GM10266 (cell line): ENCODE measurements at regions not wholly inside any gene's neighbourhood (a gene's known extent, or its start where the extent isn't known, plus 50 kb on each side); places are given as distances from the start of the nearest gene placed in this dataset.

Experiments used
- DNase-seq: peaks from one replicate; pipeline ENCODE4 v3.0.0; 2012; ENCODE audit errors: extremely low spot score
- TF ChIP-seq, protein P1 (sequence below): IDR thresholded peaks from 2 replicates; pipeline ENCODE4 v1.5.1; 2012; ENCODE audit warnings: mild to moderate bottlenecking, low read depth; ENCODE audit not compliant: control insufficient read depth, insufficient read depth; ENCODE audit errors: missing control alignments

DNA sequence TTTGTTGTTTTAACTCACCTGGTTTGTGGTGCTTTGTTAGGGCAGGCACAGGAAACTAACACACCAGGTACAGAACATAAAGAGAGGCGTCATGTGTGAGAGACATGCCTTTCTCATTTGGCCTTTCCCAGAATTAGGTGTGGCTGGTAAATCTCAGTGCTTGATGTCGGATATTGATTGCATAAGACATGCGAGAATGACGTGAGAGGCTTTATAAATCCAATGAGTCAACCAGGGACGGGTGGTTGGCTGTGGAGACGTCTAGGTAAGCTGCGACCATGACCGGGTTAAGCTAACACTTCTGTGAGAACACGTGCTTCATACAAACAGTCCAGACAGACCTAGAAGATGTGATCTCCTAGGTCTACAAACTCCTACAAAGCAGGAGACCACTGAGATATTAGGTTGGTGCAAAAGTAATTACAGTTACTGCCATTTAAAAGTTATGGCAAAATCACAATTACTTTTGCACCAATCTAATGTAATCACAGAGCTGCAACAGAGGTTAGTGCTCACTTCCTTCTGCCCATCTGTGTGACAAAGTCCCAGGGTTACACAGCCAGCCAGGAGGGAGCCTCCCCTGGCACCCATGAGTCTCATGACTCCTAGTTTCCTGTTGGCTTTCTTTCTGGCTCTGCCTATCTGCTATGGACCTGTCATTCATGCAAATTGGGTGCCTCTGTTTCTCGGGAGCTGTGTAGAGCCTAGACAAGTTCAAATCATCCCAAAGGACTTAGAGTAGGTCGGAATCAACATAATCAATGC, 98.9 kb upstream of the ATP8B1 start:
- no peak for DNase-seq

DNA sequence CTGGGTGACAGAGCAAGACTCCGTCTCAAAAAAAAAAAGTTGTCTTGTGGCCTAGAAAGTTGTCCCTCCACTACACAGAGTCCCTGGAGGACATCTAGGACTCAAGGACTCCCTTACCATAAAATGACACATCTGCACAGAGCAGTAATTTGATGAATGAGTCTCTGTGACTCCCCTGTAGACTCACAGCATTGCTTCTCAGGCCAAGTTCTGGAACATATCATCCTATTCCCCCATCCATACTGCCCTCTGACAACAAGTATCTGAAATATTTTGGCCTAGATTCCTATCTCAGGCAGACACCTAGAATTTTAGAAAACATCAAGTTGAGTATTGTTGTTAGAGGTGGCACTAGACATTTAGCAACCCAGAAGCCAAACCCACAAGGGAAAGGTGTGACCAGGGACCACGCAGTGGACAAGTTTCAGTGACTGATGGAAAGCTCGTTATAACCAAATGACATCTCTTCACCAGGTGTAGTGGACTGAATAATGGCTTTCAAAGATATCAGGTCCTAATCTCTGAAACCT, 97.9 kb upstream of the ATP8B1 start:
- TF ChIP-seq, protein P1, sequence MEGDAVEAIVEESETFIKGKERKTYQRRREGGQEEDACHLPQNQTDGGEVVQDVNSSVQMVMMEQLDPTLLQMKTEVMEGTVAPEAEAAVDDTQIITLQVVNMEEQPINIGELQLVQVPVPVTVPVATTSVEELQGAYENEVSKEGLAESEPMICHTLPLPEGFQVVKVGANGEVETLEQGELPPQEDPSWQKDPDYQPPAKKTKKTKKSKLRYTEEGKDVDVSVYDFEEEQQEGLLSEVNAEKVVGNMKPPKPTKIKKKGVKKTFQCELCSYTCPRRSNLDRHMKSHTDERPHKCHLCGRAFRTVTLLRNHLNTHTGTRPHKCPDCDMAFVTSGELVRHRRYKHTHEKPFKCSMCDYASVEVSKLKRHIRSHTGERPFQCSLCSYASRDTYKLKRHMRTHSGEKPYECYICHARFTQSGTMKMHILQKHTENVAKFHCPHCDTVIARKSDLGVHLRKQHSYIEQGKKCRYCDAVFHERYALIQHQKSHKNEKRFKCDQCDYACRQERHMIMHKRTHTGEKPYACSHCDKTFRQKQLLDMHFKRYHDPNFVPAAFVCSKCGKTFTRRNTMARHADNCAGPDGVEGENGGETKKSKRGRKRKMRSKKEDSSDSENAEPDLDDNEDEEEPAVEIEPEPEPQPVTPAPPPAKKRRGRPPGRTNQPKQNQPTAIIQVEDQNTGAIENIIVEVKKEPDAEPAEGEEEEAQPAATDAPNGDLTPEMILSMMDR, result no peak
- no peak for DNase-seq

More for the DNA sequence above, 98.9 kb upstream of the ATP8B1 start:
- TF ChIP-seq, protein P1, result no peak

DNA sequence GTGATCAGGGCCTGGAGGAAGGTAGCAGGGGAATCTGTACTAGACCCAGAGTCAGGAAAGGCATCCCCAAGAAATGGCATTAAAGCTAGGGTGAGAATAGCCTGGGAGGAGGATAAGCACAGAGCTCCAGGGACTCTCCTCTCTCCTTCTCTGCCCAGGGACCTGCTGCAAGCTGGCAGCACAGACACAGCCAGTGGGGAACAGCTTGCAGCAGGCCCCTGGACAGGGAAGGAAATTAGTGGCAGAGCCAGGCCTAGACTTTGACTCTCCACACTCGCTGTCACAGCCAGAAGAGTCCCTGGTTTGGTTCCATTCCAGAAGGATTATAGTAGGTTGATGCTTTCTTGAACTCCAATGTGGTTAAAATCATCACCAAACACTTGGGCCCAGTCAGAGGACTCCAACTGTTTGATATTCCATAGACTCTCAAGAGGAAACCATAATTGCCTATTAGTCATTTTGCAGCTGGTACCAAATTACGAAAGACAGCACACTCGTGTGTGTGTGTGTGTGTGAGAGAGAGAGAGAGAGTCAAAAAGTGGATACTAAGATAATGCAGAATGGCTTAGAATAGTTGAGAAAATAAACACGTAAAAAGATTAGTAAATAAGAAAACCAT, 95.5 kb upstream of the ATP8B1 start:
- TF ChIP-seq, protein P1, result no peak
- no peak for DNase-seq

DNA sequence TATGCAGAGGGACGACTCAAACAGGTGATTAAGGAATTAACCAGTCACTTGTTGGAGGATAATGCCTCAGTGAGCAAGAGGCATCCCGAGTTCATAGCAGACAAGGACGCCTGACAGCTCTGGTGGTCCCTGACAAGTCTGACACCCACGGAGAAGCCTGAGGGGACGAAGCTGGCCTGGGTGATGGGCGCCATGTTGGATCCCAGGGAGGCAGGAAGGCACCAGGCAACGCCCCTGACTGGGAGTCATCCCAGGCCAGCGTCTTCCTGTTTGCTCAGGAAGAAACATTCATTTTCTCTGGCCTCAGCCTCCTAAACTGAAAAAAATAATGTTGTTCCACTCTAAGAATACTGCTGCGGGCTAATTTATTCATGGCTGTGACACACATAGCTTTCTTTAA, 92.1 kb upstream of the ATP8B1 start:
- TF ChIP-seq, protein P1, result no peak
- DNase-seq, result no peak

DNA sequence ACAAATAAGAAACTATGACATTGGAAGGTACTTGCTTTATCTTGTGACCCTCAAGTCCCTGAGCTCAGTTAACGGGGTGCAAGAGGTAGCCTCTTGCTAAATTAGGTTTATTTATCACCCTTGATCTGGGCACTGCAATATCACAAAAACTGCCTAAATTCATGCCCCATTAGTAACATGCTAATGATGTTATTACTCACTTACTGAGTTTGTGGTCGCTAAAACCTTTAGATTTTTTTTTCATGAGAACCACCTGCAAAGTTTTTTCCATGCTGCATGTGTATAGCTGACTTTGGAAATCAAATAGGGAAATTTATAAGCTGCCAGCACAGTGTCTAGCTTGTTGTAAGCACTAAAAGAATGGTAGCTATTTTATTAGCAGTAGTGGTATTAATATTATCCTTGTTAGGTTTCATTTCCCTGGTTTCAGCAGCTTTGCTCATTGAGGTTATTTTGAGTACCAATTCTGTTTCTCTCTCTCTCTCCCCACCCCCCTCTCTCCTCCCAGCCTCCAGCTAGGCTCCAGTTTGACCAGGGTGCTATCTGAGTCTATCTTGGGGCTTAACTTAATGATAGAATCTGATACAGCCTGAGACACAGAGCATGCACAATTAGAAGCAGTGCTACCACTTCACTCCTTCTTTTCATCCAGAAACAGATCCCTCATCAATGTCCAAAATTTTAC, 88.7 kb upstream of the ATP8B1 start:
- no peak for DNase-seq
- TF ChIP-seq, protein P1, result no peak

DNA sequence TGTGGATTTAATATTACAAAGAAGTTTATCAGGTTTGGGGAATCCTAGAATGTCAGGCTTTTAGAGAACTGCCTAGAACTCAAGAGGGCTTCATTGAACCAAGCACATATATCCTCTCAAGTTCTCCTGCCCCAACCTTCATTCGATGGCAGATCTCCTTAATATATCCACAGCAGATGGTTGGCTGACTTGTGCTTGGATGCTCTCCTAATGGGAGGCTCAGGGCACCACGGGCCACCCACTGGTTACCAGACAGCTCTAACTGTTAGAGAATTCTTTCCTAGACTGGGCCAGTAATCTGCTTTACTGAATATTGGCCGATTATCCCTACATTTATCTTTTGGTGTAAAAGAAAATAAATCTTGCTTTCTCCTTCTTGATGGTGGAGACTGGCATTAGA, 87.2 kb upstream of the ATP8B1 start:
- TF ChIP-seq, protein P1, result no peak
- DNase-seq, result no peak

DNA sequence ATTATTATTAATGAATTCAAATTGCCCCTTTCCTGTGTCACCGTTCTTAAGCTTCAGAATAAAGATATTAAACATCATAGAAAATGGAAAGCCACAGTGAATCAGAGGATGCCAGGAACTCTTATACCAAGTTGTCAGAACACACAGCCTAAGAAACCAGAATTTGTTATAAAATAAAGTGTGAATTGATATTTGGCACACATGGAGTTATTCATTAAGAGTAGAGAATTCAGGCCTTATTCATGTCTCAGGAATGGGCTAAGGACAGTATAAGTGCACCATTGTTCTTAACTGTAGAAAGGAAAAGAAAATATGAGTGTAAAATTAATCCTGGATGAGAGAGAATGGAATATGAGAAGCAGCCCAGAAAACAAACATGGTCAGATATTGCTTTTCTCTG, 86.7 kb upstream of the ATP8B1 start:
- TF ChIP-seq, protein P1, result no peak
- DNase-seq, result no peak
